Activated T-cell treated with anti-CD3 and anti-CD28 coated beads, Interleukin-2, amount 50 U/mL, for 4 hours (primary cell): ENCODE measurements at regions not wholly inside any gene's neighbourhood (a gene's known extent, or its start where the extent isn't known, plus 50 kb on each side); places are given as distances from the start of the nearest gene placed in this dataset.
"Not testable (repeated sequence)": the region's sequence is repeated elsewhere in the genome, so short reads cannot be mapped to it uniquely, and the experiment has no call there.

Experiments used
- ATAC-seq, 2 donors: fragments of 200-7000 bp; cut with Tn5 transposase; one replicate each; pipeline ENCODE4 v1.10.0; 2021
- DNase-seq: peaks from one replicate; pipeline ENCODE4 v3.0.0-alpha.2; 2020
- H3K27me3 Mint-ChIP-seq: one replicate; pipeline ENCODE4 v1.8.0; 2021; ENCODE audit warnings: low read depth, mixed read lengths
- H3K36me3 Mint-ChIP-seq: one replicate; pipeline ENCODE4 v1.8.0; 2022; ENCODE audit warnings: mixed read lengths; ENCODE audit not compliant: insufficient read depth
- H3K4me1 Mint-ChIP-seq: one replicate; pipeline ENCODE4 v1.8.0; 2021; ENCODE audit warnings: low read depth, mixed read lengths
- H3K4me3 Mint-ChIP-seq: one replicate; pipeline ENCODE4 v1.8.0; 2021; ENCODE audit warnings: mild to moderate bottlenecking, moderate library complexity, mixed read lengths
- H3K9me3 Mint-ChIP-seq: one replicate; pipeline ENCODE4 v1.8.0; 2021; ENCODE audit warnings: mixed read lengths

DNA sequence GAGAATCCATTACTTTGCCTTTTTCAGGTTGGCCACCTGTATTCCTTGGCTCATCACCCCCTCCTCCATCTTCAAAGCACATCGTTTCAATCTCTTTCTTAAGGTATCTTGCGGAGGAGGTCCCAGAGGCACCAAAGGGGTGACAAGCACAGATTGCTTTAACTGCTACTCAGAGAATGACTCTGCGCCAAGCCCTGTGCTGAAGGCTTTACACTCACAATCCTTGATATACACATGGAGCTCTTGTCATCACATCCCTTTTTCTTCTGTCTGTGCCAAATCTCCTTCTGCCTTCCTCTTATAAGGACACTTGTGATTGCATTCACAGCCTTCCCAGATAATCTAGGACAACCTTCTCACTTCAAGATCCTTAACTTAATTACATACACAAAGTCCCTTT lies 134.7 kb upstream of the MAMLD1 start:
- Mint-ChIP-seq H3K4me1 (no peaks in the 10 kb centered on the region), H3K36me3 (no peaks in the 10 kb centered on the region), H3K9me3 (no peaks in the 10 kb centered on the region), H3K4me3 (no peak overlapping the region), H3K27me3 (no peaks in the 10 kb centered on the region)
- DNase-seq (no peak), ATAC-seq (no peak)

DNA sequence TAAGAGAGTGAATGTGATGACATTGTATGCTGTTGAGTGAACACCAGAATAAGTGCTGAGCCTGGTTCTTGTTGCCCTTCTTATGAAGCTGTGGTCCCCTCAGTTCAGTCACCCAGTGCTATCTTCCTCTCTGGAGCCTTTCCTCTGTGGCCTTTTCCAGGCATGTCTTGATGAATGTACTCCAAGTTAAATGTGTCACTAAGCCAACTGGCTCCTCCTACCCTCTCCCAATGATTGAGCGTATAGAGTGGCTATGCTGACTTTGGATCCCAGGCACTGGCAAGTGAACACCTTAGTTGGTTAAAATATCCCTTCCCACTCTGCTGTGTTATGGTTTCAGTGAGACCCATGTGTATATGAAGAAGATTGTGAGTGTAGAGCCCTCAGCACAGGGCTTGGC lies 134.1 kb upstream of the MAMLD1 start:
- Mint-ChIP-seq H3K4me3 (no peak overlapping the region), H3K27me3 (no peaks in the 10 kb centered on the region), H3K36me3 (no peaks in the 10 kb centered on the region), H3K4me1 (no peaks in the 10 kb centered on the region), H3K9me3 (no peaks in the 10 kb centered on the region)
- no peak for DNase-seq
- no peak for ATAC-seq

DNA sequence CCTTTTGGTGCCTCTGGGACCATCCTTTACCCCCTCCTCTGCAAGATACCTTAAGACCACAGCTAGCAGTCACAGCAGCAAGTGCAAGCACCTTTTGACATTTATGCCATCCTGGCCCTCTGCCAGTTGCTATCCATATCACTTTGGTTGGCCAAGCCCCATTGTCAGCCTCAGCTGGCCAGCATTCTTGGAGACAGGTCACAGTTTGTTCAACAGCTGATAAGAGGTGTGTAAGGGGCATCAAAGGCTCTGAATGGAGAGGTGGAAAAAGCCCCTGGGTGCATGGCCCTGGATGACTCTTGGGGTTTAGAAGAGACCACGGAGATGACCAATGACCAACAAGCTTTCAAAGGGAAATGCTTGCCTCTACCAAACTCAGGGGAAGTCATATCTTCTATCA lies 133.6 kb upstream of the MAMLD1 start:
- ATAC-seq (no peak), DNase-seq (no peak)
- no peaks in the 10 kb centered on the region for H3K27me3 Mint-ChIP-seq
- no peaks in the 10 kb centered on the region for H3K4me1 Mint-ChIP-seq
- H3K9me3 Mint-ChIP-seq: no peaks in the 10 kb centered on the region
- H3K36me3 Mint-ChIP-seq: no peaks in the 10 kb centered on the region
- no peak overlapping the region for H3K4me3 Mint-ChIP-seq

DNA sequence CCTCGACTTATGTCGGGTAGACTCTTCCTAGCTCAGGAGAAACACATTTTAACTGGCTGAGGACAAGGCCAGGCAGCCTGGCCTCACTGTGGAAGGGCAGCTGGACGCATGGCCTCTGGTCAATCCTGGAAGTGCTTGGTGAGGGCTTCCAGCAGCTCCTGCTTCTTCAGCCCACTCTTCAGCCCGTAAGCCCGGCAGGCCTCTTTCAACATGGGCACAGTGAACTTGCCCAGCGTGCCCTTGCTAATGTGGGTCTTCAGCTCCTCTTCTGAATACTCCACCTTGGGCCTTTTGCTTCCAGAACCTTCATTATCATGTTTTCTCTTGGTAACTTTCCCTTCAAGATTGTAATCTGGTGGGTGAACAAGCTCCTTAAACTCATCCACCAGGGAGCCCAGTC lies 132.2 kb upstream of the MAMLD1 start:
- not testable (repeated sequence) for H3K9me3 Mint-ChIP-seq, DNase-seq, H3K4me1 Mint-ChIP-seq, H3K27me3 Mint-ChIP-seq, H3K4me3 Mint-ChIP-seq, ATAC-seq, H3K36me3 Mint-ChIP-seq

DNA sequence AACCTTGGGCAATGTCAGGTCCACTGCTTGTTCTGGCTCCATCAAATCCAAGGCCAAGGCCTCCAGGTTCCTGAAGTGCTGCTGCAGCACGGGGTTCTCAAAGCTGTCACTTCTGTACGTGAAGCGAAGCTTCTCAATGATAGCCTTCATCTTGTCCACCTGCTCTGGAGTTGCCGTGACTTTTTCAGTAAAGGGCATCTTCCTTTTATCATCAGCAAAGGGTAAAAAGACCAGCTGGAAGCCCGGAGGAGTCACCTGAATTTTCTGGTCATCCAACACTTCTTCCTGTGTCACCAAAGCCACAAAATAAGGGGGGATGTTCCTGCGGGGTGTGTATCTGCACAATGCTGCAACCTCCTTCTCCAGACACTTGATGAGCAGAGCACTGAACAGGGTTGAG lies 131.7 kb upstream of the MAMLD1 start:
- DNase-seq, H3K27me3 Mint-ChIP-seq, H3K4me1 Mint-ChIP-seq, H3K36me3 Mint-ChIP-seq, ATAC-seq, H3K4me3 Mint-ChIP-seq, H3K9me3 Mint-ChIP-seq: not testable (repeated sequence)

DNA sequence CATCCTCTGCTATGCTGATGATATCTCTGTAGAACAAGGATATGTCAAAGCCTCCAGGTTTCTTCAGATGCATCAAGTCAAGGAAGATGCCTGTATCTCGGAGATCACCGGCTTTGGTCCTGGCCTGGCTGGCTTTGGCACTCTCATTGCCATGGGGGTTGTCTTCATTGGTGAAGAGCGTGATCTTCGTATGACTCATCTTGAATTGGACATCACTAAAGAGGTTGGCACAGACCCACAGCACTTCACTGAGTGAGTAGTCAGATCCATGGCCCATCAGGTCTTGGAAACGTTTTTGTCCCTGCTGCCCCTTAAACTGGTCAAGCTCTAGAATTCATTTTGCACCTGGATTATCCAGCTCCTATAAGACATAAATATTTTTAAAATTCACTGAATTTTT lies 130.9 kb upstream of the MAMLD1 start:
- DNase-seq, H3K27me3 Mint-ChIP-seq, H3K36me3 Mint-ChIP-seq, H3K9me3 Mint-ChIP-seq, ATAC-seq, H3K4me1 Mint-ChIP-seq, H3K4me3 Mint-ChIP-seq: not testable (repeated sequence)

DNA sequence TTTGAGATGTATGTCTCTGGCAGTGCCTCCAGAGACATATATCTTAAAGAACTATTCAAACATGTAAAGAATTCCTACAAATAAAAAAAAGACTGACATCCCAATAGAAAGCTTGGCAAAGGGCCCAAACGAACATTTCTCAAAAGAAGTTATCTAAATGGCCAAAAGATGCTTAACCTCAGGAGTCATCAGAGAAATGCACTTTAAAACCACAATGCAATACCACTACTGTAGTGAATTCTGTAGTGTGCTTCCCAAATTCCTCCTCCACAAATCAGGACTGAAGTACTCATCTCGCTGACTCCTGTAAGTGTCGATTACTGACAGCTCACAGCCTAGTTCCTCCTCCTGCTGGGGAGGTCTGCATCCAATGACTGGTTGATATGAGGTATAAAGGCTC lies 129.0 kb upstream of the MAMLD1 start:
- DNase-seq (no peak), ATAC-seq (no peak)
- H3K4me1 Mint-ChIP-seq: no peaks in the 10 kb centered on the region

DNA sequence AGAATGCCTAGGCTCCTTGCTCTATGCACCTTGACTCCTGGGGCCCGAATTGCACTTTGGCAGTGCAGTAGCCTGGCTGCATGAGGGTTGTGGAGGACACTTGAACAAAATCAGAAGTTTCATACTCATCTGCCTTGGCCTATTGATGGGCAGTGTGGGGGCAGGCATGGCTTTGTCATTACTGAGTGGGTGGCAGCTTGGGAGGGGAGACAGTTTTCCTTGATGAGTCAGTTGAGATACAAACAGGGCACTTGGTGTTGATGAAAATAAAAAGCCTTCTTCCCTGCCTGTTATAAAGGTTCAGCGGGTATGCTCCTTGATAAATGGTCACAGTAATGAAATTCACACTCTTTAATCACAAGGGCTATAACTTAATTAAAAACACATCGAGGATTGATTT lies 126.8 kb upstream of the MAMLD1 start:
- Mint-ChIP-seq H3K4me1 (no peaks in the 10 kb centered on the region), H3K27me3 (no peaks in the 10 kb centered on the region), H3K4me3 (no peak overlapping the region), H3K9me3 (no peaks in the 10 kb centered on the region), H3K36me3 (no peaks in the 10 kb centered on the region)
- no peak for DNase-seq
- ATAC-seq: no peak

More for the DNA sequence above, 129.0 kb upstream of the MAMLD1 start:
- no peaks in the 10 kb centered on the region for H3K36me3 Mint-ChIP-seq
- no peak overlapping the region for H3K4me3 Mint-ChIP-seq
- H3K27me3 Mint-ChIP-seq: no peaks in the 10 kb centered on the region
- no peaks in the 10 kb centered on the region for H3K9me3 Mint-ChIP-seq

DNA sequence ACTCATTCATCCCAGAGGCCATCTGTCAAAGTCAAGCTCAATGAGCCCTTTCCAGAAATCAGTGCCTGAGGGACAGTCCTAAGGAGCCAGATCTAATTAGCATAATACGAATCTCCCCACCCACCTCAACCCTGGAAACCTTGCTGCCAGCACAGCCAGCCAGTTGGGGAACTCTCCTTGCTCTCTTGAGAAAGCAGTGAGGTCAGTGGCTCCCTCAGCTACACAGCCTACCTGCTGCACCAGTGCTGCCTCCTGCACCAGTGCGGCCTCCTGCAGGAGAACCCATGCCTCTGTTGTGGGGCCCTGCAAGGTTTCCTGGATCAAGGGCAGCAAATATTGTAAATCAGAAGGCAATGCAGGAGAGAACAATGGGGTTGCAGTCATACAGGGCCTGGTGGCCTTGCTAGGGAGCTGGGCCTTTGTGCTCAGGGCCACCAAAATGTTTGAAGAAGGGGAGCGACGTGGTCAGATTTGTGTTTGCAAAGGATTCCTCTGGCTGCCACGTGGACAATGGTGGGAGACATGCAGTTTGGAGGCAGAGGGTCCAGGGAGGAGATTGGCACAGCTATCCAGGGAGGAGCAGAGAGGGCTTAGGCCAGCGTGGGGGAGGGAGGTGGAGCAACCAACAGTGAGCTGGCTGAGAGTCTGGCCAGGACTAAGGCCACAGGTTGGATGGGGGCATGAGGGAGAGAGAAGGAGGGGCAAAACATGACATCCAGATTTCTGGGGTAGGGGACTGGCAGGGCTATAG lies 124.3 kb upstream of the MAMLD1 start:
- DNase-seq (no peak), ATAC-seq (no peak)
- no peaks in the 10 kb centered on the region for H3K9me3 Mint-ChIP-seq
- no peak overlapping the region for H3K4me3 Mint-ChIP-seq
- H3K36me3 Mint-ChIP-seq: no peaks in the 10 kb centered on the region
- H3K4me1 Mint-ChIP-seq: no peaks in the 10 kb centered on the region
- H3K27me3 Mint-ChIP-seq: no peaks in the 10 kb centered on the region

DNA sequence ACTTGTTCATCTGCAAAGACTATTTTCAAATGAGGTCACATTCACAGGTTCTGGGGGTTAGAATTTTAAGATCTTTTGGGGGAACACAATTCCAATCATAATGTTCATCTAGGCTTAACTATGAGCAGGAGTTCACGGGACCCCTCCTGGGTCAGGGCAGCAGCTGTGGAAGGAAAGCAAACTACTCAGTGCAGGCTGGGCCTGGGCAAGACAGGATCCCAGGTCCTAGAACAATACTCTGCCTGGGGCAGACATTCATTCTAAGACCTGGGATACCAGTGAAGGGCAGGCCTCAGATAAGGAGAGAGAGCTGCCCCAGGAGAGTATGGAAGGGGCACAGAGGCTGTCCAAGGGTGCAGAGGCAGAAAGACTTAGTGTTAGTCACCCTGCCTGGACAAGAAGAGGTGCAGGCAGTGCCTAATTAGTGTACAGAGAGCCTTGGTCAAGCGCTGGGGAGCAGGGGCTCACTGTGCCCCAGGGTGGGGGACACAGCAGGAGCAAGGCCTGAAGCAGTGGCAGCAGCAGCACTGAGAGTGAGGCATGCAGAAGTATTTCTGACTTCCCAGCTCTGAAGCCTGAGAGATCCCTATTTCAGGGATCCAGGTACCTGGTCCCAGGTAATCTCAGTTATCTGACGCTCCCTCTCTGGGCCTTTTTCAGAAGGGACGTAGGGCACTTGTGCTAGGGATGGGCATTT lies 123.0 kb upstream of the MAMLD1 start:
- Mint-ChIP-seq H3K36me3 (no peaks in the 10 kb centered on the region), H3K9me3 (no peaks in the 10 kb centered on the region), H3K4me1 (no peaks in the 10 kb centered on the region), H3K27me3 (no peaks in the 10 kb centered on the region), H3K4me3 (no peak overlapping the region)
- ATAC-seq (no peak), DNase-seq (no peak)

DNA sequence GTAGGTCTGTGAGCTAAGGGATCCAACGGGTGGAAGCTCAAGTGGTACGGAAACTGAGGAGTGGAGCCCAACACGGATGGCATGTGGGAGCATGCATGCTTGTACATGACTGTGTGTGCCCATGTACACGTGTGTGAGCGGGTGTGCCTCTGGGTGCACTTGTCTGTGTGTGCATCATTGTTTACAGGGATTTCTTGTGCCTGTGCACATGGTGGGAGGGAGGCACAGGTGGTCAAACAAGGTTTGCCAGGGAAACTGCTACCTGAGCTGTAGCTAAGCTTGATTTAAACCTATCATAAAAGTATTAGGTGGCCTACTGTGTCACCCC lies 122.5 kb upstream of the MAMLD1 start:
- no peak overlapping the region for H3K4me3 Mint-ChIP-seq
- no peaks in the 10 kb centered on the region for H3K36me3 Mint-ChIP-seq
- H3K4me1 Mint-ChIP-seq: no peaks in the 10 kb centered on the region
- no peaks in the 10 kb centered on the region for H3K27me3 Mint-ChIP-seq
- ATAC-seq: no peak
- no peak for DNase-seq
- no peaks in the 10 kb centered on the region for H3K9me3 Mint-ChIP-seq

DNA sequence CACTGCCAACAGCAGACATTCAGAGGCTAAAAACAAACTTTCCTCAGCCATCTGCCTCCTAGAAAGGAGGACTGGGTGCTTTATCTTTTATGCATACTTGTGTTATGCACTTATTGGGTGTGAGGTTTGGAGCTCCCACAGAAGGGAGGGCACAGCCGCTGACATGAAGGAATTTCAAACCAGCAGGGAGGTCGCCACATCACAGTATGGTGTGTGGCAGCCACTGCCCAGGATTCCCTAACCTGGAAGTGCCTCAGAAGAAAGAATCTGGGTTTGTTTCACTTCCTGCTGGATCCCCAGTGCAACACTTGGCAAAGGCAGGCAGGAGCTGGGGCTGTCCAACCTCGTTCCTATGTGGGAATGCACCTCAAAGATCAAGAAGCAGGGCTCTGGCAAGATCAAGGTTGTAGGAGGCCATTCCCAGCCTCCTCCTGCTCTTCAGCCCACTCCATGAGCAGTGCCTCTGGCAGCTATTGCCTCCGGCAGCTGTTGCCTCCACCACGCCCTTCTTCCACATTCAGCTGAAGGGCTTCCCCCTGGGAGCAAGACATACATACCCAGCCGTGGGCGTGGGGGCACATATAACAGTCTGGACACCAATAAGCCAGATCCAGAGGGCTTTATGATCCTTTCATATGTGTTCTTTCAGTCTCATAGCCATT lies 109.0 kb upstream of the MAMLD1 start:
- no peak for DNase-seq
- no peak for ATAC-seq
- no peaks in the 10 kb centered on the region for H3K27me3 Mint-ChIP-seq
- no peak overlapping the region for H3K4me3 Mint-ChIP-seq
- no peaks in the 10 kb centered on the region for H3K36me3 Mint-ChIP-seq
- H3K9me3 Mint-ChIP-seq: no peaks in the 10 kb centered on the region
- peaks cover 6% of the 10 kb centered on the region for H3K4me1 Mint-ChIP-seq

DNA sequence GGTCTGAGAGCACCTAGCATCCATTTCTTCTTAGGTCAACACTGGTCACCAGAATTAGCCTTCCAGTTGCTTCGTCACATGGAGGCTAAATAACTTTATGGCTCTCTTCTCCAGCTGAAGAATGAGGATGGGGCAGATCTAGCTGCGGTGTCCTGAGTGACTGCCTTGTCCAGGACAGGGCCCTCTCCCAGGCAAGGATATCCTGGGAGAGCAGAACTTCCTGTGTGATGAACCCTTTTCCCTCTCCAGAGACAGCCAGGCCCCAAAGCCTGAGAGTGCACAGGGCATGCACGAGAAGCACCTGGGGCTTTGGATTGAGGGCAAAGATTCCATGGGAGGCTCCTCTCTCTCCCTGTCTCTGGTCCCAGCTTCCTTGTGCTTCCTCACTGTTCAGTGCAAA lies 108.2 kb upstream of the MAMLD1 start:
- H3K36me3 Mint-ChIP-seq: no peaks in the 10 kb centered on the region
- H3K27me3 Mint-ChIP-seq: no peaks in the 10 kb centered on the region
- H3K4me3 Mint-ChIP-seq: no peak overlapping the region
- DNase-seq: no peak
- no peaks in the 10 kb centered on the region for H3K9me3 Mint-ChIP-seq
- H3K4me1 Mint-ChIP-seq: peaks cover 6% of the 10 kb centered on the region
- ATAC-seq: no peak

DNA sequence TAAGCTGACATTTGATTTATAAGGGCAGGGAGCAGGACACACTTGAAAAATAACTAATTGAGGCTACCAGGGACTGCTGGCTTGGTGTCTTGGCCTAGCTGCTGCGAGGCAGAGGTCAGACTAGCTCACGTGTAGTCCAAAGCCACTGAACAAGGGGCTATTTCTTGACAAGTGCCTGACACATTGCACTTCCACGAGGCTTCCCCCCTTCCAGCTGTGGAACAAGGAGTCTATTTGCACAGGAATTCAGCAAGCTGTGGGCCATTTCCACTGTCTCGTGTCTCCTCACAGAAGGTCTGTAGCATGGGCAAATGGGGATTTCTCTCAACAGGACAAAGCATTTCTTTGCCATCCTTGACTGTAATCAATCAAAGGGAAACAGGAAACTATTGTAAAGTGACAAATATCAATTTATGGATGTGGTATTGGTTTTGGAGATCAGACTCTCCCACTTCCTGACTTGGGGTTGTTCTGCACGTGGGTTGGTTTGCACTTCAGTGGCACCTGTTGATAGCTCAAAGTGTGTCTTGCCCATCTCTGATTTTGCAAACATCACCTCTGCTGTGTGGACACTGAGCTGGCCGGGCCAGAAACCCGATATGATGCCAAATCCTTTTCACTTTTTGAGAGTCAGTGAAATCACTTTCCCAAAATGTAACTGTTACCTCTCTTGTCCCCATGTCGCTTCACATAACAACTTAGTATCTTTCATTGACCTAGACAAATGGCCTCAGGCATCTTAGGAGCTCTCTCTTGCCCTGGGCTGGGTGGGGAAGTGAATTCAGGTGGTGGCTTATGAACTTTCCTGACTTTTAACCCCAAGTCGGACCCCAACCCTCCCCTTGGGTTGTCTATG lies 107.4 kb upstream of the MAMLD1 start:
- Mint-ChIP-seq H3K4me1 (peaks cover 6% of the 10 kb centered on the region), H3K36me3 (no peaks in the 10 kb centered on the region)

More for the DNA sequence above, 107.4 kb upstream of the MAMLD1 start:
- H3K4me3 Mint-ChIP-seq: no peak overlapping the region
- H3K27me3 Mint-ChIP-seq: no peaks in the 10 kb centered on the region
- ATAC-seq (no peak), DNase-seq (no peak)
- H3K9me3 Mint-ChIP-seq: no peaks in the 10 kb centered on the region
